ENCODE measurements at regions not wholly inside any gene's neighbourhood (a gene's known extent, or its start where the extent isn't known, plus 50 kb on each side); places are given as distances from the start of the nearest gene placed in this dataset.
"Not testable (repeated sequence)": the region's sequence is repeated elsewhere in the genome, so short reads cannot be mapped to it uniquely, and the experiment has no call there.

- H3K4me3 ChIP-seq (ENCODE audit: low read length), result no peak overlapping the region
- TF ChIP-seq, protein P1, sequence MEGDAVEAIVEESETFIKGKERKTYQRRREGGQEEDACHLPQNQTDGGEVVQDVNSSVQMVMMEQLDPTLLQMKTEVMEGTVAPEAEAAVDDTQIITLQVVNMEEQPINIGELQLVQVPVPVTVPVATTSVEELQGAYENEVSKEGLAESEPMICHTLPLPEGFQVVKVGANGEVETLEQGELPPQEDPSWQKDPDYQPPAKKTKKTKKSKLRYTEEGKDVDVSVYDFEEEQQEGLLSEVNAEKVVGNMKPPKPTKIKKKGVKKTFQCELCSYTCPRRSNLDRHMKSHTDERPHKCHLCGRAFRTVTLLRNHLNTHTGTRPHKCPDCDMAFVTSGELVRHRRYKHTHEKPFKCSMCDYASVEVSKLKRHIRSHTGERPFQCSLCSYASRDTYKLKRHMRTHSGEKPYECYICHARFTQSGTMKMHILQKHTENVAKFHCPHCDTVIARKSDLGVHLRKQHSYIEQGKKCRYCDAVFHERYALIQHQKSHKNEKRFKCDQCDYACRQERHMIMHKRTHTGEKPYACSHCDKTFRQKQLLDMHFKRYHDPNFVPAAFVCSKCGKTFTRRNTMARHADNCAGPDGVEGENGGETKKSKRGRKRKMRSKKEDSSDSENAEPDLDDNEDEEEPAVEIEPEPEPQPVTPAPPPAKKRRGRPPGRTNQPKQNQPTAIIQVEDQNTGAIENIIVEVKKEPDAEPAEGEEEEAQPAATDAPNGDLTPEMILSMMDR (conservative IDR thresholded peaks at IDR 0.05; ENCODE audit: low read depth, low read length), result no peak
- no peak for DNase-seq (ENCODE audit: low read depth)
Measured at GRCh38 chr7:109713366-109713765, 1143.7 kb downstream of the DNAJB9 start.

GRCh38 chr7:109719359-109719758 is 1149.7 kb downstream of the DNAJB9 start:
- not testable (repeated sequence) for H3K4me3 ChIP-seq (ENCODE audit: low read length); DNase-seq (ENCODE audit: low read depth)

DNA sequence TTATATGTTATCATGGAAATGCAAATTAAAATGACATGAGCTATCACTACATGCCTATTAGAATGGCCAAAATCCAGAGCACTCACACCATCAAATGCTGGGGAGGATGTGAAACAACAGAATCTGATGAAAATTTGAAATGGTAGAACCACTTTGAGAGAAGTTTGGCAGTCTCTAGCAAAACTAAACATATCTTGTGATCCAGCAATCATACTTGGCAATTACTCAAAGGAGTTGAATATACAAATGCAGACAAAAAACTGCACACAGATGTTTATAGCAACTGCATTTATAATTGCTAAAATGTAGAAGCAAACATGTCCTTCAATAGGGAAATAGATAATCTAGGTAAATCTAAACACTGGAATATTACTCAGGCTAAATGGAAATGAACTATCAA is 1164.9 kb downstream of the DNAJB9 start:
- no peak overlapping the region for H3K4me3 ChIP-seq (ENCODE audit: low read length)
- TF ChIP-seq, protein P1 (conservative IDR thresholded peaks at IDR 0.05; ENCODE audit: low read depth, low read length), result no peak

GRCh38 chr7:109735881-109736280 is 1166.2 kb downstream of the DNAJB9 start:
- no peak overlapping the region for H3K4me3 ChIP-seq (ENCODE audit: low read length)
- DNase-seq (ENCODE audit: low read depth), result no peak
- TF ChIP-seq, protein P1 (conservative IDR thresholded peaks at IDR 0.05; ENCODE audit: low read depth, low read length), result no peak

More for the DNA sequence above, 1164.9 kb downstream of the DNAJB9 start:
- DNase-seq (ENCODE audit: low read depth), result no peak

- TF ChIP-seq, protein P1 (conservative IDR thresholded peaks at IDR 0.05; ENCODE audit: low read depth, low read length), result no peak
- H3K4me3 ChIP-seq (ENCODE audit: low read length), result no peak overlapping the region
- no peak for DNase-seq (ENCODE audit: low read depth)
Measured at GRCh38 chr7:109745677-109746410, 1176.2 kb downstream of the DNAJB9 start.

GRCh38 chr7:109751241-109751640 is 1181.6 kb downstream of the DNAJB9 start:
- TF ChIP-seq, protein P1 (conservative IDR thresholded peaks at IDR 0.05; ENCODE audit: low read depth, low read length), result no peak
- no peak for DNase-seq (ENCODE audit: low read depth)
- no peak overlapping the region for H3K4me3 ChIP-seq (ENCODE audit: low read length)

DNA sequence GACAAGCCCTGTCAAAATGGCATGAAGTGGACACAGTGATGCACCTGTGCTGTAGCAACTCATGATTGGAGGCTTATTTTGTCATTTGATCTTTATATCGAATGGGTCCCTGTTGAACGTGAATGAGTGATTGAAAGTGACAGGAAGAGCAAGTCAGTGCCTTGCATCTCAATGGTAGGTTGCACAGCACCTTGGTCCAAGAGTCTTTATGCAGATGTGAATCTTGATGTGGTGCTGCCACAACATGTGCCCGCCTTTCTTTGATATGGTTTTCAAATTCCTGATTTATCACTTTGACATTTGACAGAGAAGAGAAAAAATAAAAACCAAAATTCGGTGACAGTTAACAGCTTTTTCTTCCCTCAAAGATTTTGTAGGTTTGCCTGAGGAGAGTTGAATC is 1182.4 kb downstream of the DNAJB9 start:
- DNase-seq (ENCODE audit: low read depth), result no peak
- TF ChIP-seq, protein P1 (conservative IDR thresholded peaks at IDR 0.05; ENCODE audit: low read depth, low read length), result no peak
- H3K4me3 ChIP-seq (ENCODE audit: low read length), result no peak overlapping the region
